NCI-H526 treated with DMSO at 0.1 percent for 48 hours (cell line): ENCODE measurements at regions not wholly inside any gene's neighbourhood (a gene's known extent, or its start where the extent isn't known, plus 50 kb on each side); places are given as distances from the start of the nearest gene placed in this dataset.
"Not testable (repeated sequence)": the region's sequence is repeated elsewhere in the genome, so short reads cannot be mapped to it uniquely, and the experiment has no call there.

Experiments used
- DNase-seq: peaks from one replicate; lab custom pipeline; 2025; lab: John Stamatoyannopoulos, UW

DNA sequence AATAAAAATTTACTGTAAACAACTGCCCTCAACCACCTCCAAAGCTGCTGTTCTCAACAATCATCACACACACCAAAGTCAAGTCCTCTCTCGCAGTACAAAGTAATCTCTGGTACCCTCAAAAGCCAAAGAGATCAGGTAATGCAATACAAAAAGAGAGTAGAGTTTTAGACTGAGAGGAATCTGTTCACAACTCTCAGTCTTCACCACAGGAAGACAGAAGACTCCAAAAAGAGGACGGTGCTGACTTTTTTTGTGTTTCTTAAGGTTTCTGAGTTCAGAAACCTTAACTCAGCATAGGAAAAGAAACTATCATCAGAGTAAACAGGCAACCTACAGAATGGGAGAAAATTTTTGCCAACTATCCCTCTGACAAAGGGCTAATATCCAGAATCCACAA is 1072.3 kb upstream of the DIAPH2 start:
- no peak for DNase-seq

DNA sequence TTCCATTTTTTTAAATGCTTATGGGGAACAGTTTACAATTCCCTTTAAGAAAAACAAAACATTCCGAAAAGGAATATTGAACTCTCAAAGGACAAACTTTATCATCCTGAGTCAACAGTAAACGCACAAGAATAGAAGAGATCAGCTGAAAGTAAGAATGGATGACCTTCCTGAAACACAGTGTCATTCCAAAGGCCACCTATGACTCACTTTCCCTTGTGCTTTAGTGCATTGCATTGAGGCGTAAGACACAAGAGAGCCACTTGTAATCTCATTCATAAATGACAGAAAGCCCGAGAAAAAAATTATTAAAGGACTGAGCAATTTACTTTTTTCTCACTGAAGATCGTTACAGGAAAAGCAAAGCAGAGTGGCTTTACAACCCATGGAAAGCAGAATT is 1062.4 kb upstream of the DIAPH2 start:
- no peak for DNase-seq

DNA sequence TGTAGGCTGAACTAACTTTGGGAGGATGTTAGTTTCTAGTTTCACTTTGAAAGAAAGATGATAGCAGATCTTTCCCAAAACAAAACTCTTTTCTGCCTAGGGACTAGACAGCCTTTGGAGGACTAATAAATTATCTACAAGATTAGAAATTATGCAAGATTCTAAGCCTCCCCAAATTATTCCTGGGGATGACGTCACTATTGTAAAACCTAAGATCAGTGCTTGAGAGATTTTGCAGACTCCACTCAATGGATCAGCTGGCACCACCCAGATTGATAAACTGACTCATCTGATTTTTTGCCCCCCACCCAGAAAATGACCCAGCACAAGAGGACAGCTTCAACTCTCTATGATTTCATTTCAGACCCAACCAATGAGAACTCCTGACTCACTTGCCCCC is 1057.9 kb upstream of the DIAPH2 start:
- DNase-seq: no peak

DNA sequence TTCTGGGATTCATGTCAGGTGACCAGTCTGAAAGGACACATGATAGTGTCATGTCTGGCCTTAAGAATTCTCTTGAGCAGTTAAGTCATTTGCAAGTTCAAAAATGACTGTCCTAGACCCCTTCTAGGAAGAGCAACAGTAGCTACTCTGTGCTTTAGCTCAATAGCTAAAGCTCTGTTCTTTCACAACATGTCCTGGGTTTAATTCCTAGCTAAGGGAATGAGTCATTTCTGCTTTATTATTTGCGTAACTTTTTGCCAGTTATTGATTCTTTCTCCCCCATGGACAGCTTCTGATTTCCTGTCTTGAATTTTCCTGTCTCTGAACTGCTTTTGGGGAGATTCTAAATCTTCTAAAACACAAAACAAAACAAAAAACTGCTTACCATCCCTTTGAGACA is 1055.8 kb upstream of the DIAPH2 start:
- no peak for DNase-seq

DNA sequence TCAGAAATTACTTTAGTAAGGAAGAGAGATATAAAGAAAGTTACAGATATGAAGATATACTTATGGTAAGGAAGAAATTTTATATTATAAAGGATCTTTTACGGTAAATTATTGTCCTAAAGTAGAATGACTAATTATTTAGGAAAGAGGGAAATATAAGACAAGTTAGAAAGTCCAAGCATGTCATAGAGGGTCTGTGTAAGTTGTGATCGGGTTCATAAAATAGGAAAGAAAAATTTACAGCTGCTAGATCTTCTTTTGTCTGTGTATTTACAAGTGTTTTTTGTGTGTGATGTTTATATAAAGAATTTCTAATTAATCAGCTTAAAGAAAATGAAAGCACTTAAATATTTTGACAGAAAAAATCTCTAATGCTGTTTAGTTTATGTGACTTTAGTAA is 1054.9 kb upstream of the DIAPH2 start:
- no peak for DNase-seq

DNA sequence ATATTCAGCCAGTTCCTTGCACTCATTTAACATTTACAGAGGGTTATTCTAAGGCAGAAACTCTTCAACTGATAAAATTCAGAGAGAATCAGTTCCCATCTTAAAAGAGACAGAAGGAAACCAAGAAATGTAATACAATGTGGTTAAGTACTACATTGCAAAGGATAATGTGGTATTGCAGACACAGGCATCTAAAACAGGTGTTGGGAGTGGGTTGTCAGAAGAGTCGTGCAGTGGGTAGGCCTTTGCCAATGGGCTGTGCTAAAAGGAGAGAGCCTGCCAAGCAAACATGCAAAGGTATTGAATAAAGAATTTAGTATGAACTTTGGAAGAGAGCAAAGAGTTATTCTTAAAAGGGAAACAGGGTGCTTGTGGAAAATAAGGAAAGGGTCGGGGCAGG is 1044.4 kb upstream of the DIAPH2 start:
- no peak for DNase-seq

DNA sequence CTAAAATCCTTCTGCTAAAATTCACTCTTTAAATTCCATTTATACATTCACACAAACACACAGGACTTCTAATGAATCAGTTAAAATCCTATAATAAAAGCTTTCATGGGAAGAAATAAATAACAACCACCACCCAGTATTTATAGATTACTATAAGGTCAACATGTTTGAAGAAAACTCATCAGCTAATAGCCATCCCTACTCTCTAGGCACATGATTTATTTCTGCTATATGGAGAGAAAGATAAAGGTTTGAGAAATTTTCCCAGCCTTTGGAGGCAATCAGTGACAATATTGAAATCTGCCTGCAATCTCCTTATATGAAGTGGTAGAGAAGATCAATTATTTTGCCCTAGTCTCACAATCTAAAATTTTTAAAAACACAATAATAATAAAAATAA is 1038.9 kb upstream of the DIAPH2 start:
- no peak for DNase-seq

DNA sequence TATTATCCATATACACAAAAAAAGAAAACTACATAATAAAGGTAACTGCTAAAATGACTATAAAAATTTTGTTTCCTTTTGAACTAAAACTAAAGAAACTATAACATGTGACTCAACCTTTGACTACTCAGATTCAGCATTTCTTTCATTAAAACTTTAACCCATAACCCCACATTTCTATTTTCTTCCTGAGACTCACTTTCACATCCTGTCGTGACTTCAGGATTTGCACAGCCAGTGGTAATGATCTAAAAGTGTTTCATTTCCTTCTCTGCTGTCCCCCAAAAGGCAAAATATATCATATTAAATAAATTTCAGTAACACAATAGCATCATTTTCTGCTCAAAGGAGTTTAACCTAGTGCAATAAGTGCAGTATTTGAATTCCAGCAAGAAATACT is 1022.4 kb upstream of the DIAPH2 start:
- no peak for DNase-seq

DNA sequence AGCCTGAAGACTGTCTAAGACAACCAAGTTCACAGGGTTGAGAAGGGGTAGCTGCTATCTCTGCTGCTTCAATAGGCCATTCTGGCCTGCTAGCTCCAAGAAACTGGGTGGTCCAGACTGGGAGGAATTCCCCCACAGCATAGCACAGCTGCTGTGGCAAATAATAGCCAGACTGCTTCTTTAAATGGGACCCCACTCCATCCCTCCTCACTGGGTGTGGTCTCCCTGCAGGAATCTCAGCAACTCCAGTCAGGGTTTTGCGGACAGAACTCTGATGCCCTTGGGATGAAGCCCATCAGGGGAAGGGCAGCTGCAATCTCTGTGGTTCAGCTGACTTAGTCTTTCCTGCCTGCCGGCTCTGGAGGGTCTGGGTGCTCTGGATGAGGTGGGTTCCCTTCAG is 1018.6 kb upstream of the DIAPH2 start:
- DNase-seq: no peak

DNA sequence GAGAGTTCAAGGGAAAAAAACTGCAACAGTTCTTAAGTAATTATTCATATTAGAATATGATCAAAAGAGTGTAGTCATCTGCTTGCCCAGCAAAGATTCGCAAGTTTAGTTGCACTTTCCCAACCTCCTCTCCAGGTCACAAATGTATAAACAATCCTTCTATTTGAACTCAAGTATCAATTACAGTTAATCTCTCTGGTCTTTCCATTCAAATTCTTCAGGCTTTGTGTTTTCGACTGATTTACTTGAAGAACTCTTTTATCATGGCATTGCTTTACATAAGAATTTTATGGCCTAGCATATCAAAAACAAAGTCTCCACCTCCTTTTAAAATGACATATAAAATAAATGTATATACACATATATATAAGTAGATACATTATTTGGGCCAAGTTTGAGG is 1009.6 kb upstream of the DIAPH2 start:
- DNase-seq: no peak

DNA sequence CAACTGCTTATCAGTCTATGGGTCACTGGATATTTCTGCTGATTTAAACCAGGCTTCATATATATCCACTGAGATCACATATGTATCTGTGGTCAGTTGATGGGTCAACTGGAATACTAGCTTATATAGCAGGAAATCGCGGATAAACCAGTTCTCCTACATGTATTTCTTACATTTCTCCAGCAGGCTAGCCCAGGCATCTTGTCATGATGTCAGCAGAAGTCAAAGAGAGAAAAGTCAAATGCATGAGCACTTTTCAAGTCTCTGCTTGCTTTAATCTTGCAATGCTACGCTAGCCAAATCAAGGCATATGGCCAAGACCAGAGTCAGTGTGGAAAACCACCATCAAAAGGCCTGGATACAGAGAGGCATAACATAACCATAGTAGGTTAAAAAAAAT is 1008.8 kb upstream of the DIAPH2 start:
- no peak for DNase-seq

DNA sequence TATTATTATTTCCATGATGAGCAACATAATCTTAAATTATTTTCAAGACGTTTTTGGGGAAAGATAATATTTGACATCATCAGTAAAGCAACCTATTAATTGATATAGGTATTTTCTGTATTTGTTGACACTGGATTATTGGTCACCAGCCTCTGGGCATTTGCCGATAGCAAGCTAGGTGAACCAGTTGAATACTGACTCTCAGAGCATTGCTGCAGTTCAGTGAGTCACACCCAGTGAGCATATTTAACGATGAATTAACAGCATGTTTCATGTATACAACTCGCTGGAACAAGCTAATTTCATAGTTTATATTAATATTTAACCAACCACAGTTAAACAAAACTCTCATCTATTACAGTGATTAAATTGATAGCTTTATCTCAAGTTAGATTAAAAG is 1006.0 kb upstream of the DIAPH2 start:
- DNase-seq: no peak

DNA sequence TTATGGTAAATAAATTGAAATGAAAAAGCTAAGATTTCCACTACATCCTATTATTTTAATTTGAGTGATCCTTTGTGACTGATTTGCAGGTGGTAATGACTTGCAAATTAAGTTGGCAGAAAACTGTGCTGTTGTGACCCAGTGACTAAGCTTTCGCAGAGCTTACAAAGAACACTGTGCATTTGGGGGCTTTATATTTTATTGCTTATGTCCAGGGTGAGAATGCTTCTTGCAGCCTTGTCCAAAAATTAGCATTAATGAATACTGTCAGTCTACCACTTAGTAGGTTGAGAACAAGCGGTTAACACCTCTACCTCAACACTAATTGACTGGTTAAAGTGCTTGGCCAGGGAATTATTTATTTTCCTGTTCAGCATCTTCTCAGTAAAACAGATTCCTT is 991.3 kb upstream of the DIAPH2 start:
- DNase-seq: no peak

DNA sequence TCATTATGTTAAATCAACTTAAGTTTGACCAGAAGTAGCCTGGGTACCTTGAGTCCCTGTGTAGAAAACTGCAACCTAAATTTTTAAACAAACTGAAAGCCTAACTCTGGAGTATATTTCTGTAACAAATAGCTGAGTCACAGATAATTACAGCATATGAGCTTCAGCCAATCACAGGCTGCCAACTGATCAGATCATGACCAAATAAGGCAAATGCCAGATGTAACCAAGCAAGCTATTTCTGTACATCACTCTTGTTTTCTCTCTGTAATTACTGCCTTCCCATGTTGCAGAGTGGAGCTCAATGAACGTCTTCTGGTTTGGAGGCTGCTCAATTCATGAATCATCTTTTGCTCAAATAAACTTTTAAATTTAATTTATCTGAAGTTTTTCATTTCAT is 980.9 kb upstream of the DIAPH2 start:
- no peak for DNase-seq

DNA sequence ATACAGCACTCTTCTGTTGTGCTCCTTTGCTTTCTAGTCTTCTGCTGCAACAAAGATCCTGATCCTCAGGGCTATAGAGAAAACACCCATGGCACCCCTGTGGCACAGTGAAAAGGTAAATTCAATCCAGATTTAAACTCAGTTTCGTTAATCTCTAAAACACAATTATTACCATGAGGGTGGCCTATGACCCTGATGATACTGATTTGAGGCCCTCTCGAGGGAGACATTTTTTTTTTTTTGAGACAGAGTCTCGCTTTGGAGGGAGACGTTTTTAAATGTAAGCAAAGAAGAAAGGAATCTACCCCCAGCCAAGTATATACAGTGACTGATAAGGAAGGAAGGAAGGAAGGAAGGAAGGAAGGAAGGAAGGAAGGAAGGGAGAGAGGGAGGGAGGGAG is 967.8 kb upstream of the DIAPH2 start:
- no peak for DNase-seq

DNA sequence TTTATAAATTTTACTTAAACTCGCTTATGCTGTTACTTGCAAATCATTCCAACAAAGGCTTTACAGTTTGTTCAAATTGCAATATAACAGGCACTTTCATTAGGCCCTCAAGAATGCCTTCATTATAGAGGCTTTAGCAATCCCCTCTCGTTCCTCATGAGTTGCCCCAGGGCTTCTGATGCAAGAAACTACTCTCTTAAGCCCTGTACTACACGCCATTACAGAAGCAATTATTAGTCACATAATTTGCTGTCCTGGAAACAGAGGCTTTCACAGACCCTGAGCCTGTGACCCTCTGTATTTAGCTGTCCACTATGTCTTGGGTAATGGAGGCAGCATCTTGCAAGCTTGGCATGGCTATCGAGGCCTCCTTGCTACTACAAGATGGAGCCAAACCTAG is 965.9 kb upstream of the DIAPH2 start:
- no peak for DNase-seq

DNA sequence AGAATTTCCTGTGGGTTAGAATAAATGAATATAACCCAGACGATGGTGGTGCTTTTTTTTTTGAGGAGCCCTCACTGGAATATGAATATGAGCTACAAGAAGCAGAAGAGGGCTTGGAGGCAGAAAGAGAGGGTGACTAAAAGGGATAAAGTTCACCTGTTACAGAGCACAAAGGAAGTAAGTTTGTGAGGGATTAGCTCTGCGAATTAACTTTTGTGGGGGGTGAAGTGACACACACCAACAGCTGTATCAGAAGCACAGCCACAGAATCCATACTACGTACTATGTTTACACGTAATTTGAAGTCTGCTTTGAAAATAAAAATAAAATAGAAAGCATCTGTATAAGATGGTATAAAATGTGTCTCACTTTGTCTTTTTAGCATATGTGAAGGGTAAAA is 963.6 kb upstream of the DIAPH2 start:
- DNase-seq: no peak

DNA sequence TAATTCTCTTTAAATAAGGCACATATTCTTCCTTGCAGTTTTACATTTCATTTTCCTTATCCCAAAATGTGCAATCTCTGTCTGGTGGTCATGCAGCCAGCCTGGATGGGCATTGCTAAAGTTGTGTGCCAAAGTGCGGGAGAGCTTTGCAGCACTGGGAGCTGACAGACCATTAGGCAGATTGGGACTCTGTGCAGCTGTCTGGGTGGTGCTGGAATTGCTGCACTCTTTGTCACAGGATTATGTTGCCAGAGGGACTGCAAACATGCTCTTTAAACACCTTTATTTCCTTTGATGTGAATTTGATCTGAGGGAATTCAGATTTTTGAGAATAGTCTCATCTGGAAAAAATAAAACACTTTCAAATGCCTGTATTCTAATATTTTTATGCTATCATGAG is 956.2 kb upstream of the DIAPH2 start:
- no peak for DNase-seq

DNA sequence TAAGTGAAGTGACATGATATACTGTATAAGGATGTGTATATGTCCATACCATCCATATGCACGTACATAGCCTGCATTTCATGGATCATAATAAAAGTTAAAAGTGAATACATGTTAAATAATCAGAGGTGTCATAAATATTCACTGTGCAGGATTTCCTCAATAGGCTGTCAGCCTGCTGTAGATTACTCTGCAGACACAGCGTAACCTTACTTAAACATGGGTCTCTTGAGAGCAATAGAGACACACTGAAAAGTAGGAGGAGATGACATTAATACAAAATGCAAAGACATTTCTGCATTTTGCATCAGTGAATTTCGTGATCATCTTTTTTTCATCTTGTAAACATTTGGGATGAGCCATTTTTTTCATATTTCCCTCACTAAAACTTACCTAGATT is 955.2 kb upstream of the DIAPH2 start:
- DNase-seq: no peak

DNA sequence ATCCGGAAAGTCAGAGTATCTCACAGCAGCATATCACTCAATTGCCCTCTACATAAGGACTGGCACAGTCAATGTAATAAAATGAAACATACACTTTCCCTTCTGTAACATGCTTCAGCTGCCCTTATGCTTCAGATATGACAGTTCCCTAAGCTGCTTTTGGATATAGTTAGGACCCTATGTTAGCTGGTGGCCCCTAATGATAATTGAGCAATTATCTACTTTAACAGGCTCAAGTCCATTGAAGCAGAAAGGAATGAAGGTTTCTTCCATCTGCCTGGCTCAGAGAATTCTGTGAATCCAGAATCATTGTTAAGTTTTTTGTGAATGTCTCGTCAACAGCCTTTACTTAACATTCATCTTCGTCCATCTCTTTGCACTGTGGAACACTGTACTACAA is 951.2 kb upstream of the DIAPH2 start:
- no peak for DNase-seq

DNA sequence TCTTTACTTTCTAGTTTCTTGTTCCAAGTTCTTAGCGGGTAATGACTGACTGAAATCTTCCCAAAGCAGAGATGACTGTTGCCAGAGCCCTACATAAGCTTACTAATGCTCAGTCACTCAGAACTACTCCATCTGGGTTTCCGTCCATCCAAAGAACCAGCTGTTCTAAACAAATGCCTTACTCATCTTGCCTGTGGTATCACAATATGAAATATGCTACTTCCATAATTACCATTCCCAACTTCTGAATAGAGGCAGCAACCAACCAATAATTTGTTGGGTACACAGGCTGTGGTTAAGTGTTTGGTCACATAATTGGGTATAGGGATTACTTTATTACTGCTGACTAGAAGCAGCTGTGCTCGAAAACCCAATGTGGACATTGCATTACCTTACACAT is 930.2 kb upstream of the DIAPH2 start:
- no peak for DNase-seq

DNA sequence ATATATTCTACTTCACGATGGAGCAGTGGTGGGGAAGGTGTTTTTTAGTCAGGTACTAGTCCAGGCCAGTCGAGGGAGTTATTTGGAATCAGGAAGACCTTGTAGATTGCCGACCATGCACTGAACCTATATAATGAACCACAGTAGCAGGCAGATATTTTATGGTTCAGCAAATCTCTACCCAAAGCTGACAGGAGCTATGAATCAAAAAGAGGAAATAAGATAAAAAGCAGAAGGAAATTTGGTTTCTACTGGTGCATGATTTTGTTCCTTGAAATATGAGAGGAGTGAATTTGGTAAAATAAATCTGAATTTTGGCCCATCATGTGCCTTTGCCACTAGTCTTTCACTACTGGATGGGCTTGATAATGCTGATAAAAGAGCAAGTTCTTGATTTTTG is 924.3 kb upstream of the DIAPH2 start:
- no peak for DNase-seq

DNA sequence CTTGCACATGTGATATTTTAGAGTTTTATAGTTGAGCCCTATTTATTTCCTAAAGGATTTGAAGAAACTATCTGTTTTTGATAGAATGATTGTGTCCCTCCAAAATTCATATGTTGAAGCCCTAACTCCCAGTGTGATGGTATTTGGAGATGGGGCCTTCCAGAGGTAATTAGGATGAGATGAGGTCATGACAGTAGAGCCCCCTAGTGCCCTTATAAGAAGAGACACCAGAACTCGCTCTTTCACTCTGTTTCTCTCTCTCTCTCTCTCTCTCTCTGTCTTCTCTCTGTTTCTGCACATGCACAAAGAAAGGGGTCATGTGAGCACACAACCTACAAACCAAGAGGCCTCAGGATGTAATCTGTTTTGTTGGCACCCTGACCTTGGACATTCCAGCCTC is 921.9 kb upstream of the DIAPH2 start:
- no peak for DNase-seq

DNA sequence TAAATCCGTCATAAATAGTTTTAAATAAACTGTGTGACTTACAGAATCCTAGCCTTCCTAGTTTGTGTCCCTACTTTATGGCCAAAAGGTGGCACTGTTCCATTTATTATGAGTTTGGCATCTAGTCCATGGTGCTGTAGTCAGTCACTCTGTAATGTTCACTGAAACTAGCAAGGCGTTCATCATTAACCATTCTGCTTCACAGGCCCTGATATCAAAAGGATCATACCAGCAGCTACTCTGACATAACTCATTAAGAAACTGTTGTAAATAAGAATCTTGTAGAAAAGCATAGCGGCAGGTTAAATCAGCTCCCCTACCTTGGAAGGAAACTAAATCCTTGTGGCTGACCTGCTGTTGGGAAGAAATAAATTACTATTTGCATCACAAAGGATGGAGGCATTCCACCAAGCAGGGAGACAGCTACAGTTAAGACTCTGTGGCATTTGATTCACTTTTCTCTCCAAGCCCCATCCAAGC is 919.6 kb upstream of the DIAPH2 start:
- peak; percentile 1 for DNase-seq

DNA sequence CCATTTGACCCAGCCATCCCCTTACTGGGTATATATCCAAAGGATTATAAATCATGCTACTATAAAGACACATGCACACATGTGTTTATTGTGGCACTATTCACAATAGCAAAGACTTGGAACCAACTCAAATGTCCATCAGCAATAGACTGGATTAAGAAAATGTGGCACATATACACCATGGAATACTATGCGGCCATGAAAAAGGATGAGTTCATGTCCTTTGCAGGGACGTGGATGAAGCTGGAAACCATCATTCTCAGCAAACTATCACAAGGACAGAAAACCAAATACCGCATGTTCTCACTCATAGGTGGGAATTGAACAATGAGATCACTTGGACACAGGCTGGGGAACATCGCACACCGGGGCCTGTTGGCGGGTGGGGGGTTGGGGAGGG is 913.4 kb upstream of the DIAPH2 start:
- DNase-seq: not testable (repeated sequence)
